Muscle layer of colon (tissue), 2 donors: ENCODE measurements at regions not wholly inside any gene's neighbourhood (a gene's known extent, or its start where the extent isn't known, plus 50 kb on each side); places are given as distances from the start of the nearest gene placed in this dataset.
"Not testable (repeated sequence)": the region's sequence is repeated elsewhere in the genome, so short reads cannot be mapped to it uniquely, and the experiment has no call there.

Experiments used
- H3K27ac ChIP-seq: one replicate; pipeline ENCODE4 v1.7.0; 2013; ENCODE audit warnings: low read depth, mild to moderate bottlenecking, low read length, moderate library complexity
- H3K27me3 ChIP-seq, 2 donors: one replicate each; pipeline ENCODE4 v1.7.0; 2013; ENCODE audit warnings: low read length in 2 of 2, mild to moderate bottlenecking in 2 of 2; ENCODE audit not compliant: insufficient read depth in 2 of 2, control insufficient read depth in 1 of 2
- H3K36me3 ChIP-seq: one replicate; pipeline ENCODE4 v1.7.0; 2013; ENCODE audit warnings: mild to moderate bottlenecking, low read length; ENCODE audit not compliant: insufficient read depth
- H3K4me1 ChIP-seq: one replicate; pipeline ENCODE4 v1.7.0; 2013; ENCODE audit warnings: mild to moderate bottlenecking, low read length; ENCODE audit not compliant: insufficient read depth
- H3K4me3 ChIP-seq, 2 donors: one replicate each; pipeline ENCODE4 v1.7.0; 2013; ENCODE audit warnings: low read length in 2 of 2, low read depth in 1 of 2, mild to moderate bottlenecking in 1 of 2, moderate library complexity in 1 of 2
- H3K9ac ChIP-seq: one replicate; pipeline ENCODE4 v1.7.0; 2013; ENCODE audit warnings: low read length
- H3K9me3 ChIP-seq: one replicate; pipeline ENCODE4 v1.7.0; 2013; ENCODE audit warnings: mild to moderate bottlenecking, low read length
- donor health status: abdominal sarcoma.
- donor health status: Adenocarcinoma of cecum.

GRCh38 chr11:134501406-134502152, 89.5 kb upstream of the B3GAT1 start:
- H3K36me3 ChIP-seq, result no peaks in the 10 kb centered on the region
- H3K4me3 ChIP-seq, result no peak overlapping the region
- no peak overlapping the region for H3K27ac ChIP-seq
- no peaks in the 10 kb centered on the region for H3K27me3 ChIP-seq
- H3K9ac ChIP-seq, result no peak overlapping the region
- H3K4me1 ChIP-seq, result peaks cover 4% of the 10 kb centered on the region
- H3K9me3 ChIP-seq, result no peaks in the 10 kb centered on the region

GRCh38 chr11:134500621-134501020, 88.6 kb upstream of the B3GAT1 start:
- Histone ChIP-seq H3K27ac (no peak overlapping the region), H3K4me3 (no peak overlapping the region), H3K9me3 (no peaks in the 10 kb centered on the region), H3K9ac (no peak overlapping the region), H3K27me3 (no peaks in the 10 kb centered on the region), H3K4me1 (peaks cover 4% of the 10 kb centered on the region), H3K36me3 (no peaks in the 10 kb centered on the region)

GRCh38 chr11:134499990-134500389, 87.9 kb upstream of the B3GAT1 start:
- Histone ChIP-seq H3K4me3 (no peak overlapping the region), H3K27me3 (no peaks in the 10 kb centered on the region), H3K27ac (no peak overlapping the region), H3K9ac (no peak overlapping the region), H3K9me3 (no peaks in the 10 kb centered on the region), H3K36me3 (no peaks in the 10 kb centered on the region), H3K4me1 (peaks cover 4% of the 10 kb centered on the region)

- H3K4me3 ChIP-seq, result no peak overlapping the region
- no peaks in the 10 kb centered on the region for H3K27me3 ChIP-seq
- H3K9ac ChIP-seq, result no peak overlapping the region
- H3K27ac ChIP-seq, result no peak overlapping the region
- H3K36me3 ChIP-seq, result no peaks in the 10 kb centered on the region
- H3K9me3 ChIP-seq, result no peaks in the 10 kb centered on the region
- H3K4me1 ChIP-seq, result peaks cover 4% of the 10 kb centered on the region
Measured at GRCh38 chr11:134498326-134499139, 86.5 kb upstream of the B3GAT1 start.

- Histone ChIP-seq H3K9me3 (no peaks in the 10 kb centered on the region), H3K27ac (no peak overlapping the region), H3K4me3 (no peak overlapping the region), H3K9ac (no peak overlapping the region), H3K4me1 (peaks cover 4% of the 10 kb centered on the region), H3K36me3 (no peaks in the 10 kb centered on the region), H3K27me3 (no peaks in the 10 kb centered on the region)
Measured at GRCh38 chr11:134497586-134497985, 85.5 kb upstream of the B3GAT1 start.

GRCh38 chr11:134496058-134496457, 84.0 kb upstream of the B3GAT1 start:
- not testable (repeated sequence) for H3K4me1 ChIP-seq, H3K36me3 ChIP-seq, H3K27ac ChIP-seq, H3K4me3 ChIP-seq, H3K9ac ChIP-seq, H3K9me3 ChIP-seq, H3K27me3 ChIP-seq

- H3K9me3 ChIP-seq, H3K36me3 ChIP-seq, H3K4me1 ChIP-seq, H3K9ac ChIP-seq, H3K27me3 ChIP-seq, H3K27ac ChIP-seq, H3K4me3 ChIP-seq: not testable (repeated sequence)
Measured at GRCh38 chr11:134494395-134494794, 82.4 kb upstream of the B3GAT1 start.

- not testable (repeated sequence) for H3K4me1 ChIP-seq, H3K4me3 ChIP-seq, H3K9ac ChIP-seq, H3K36me3 ChIP-seq, H3K27me3 ChIP-seq, H3K27ac ChIP-seq, H3K9me3 ChIP-seq
Measured at GRCh38 chr11:134492411-134492810, 80.4 kb upstream of the B3GAT1 start.

GRCh38 chr11:134489728-134490127, 77.7 kb upstream of the B3GAT1 start:
- no peaks in the 10 kb centered on the region for H3K9me3 ChIP-seq

GRCh38 chr11:134488913-134489312, 76.9 kb upstream of the B3GAT1 start:
- Histone ChIP-seq H3K9ac (no peak overlapping the region), H3K27me3 (no peaks in the 10 kb centered on the region), H3K9me3 (no peaks in the 10 kb centered on the region), H3K36me3 (no peaks in the 10 kb centered on the region), H3K4me1 (no peaks in the 10 kb centered on the region), H3K4me3 (no peak overlapping the region), H3K27ac (no peak overlapping the region)

More at GRCh38 chr11:134489728-134490127, 77.7 kb upstream of the B3GAT1 start:
- Histone ChIP-seq H3K36me3 (no peaks in the 10 kb centered on the region), H3K27ac (no peak overlapping the region), H3K27me3 (no peaks in the 10 kb centered on the region), H3K4me1 (no peaks in the 10 kb centered on the region), H3K4me3 (no peak overlapping the region), H3K9ac (no peak overlapping the region)

- H3K9me3 ChIP-seq, result no peaks in the 10 kb centered on the region
- H3K4me1 ChIP-seq, result no peaks in the 10 kb centered on the region
- H3K27ac ChIP-seq, result no peak overlapping the region
- H3K36me3 ChIP-seq, result no peaks in the 10 kb centered on the region
- H3K4me3 ChIP-seq, result no peak overlapping the region
- H3K27me3 ChIP-seq, result no peaks in the 10 kb centered on the region
- no peak overlapping the region for H3K9ac ChIP-seq
Measured at GRCh38 chr11:134488512-134488911, 76.5 kb upstream of the B3GAT1 start.

GRCh38 chr11:134487696-134488095, 75.7 kb upstream of the B3GAT1 start:
- Histone ChIP-seq H3K4me3 (no peak overlapping the region), H3K9me3 (no peaks in the 10 kb centered on the region), H3K27ac (no peak overlapping the region), H3K36me3 (no peaks in the 10 kb centered on the region), H3K4me1 (no peaks in the 10 kb centered on the region), H3K9ac (no peak overlapping the region), H3K27me3 (no peaks in the 10 kb centered on the region)
